ENCODE measurements at regions not wholly inside any gene's neighbourhood (a gene's known extent, or its start where the extent isn't known, plus 50 kb on each side); places are given as distances from the start of the nearest gene placed in this dataset.

DNA sequence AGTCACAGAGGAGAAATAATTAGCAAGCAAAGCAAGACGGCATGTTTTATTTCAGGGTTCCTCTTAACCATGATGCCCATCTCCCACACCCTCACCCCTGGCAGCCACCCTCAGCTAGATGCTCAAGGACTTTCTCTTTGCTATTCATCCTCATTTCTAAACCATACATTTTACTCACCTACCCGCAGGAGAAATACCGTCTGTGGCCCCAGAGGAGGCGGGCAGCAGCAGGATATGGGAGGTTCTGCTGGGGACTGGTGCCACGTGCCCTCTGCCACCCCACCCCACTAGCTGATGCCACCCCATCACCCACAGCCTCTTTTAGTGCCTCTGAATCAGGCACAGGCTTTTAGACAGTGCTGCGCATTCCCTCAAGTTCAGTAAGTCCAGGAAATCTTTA lies 168.7 kb upstream of the ITGB1 start:
- peak overlapping the region; percentile 88 to 96 (median 94) for H3K27ac Mint-ChIP-seq
- peaks cover 0 to 3% (median 0%) of the 10 kb centered on the region in 3 donors for H3K36me3 Mint-ChIP-seq
- peak overlapping the region; percentile 40 to 75 (median 67) for H3K4me3 Mint-ChIP-seq
- H3K9me3 Mint-ChIP-seq: no peaks in the 10 kb centered on the region
- peaks cover 40 to 54% of the 10 kb centered on the region in 2 donors for H3K4me1 Mint-ChIP-seq
- H3K27me3 Mint-ChIP-seq (ENCODE audit: low read depth in 3 of 3): peaks cover 0 to 4% (median 2%) of the 10 kb centered on the region in 3 donors
- DNase-seq: peak in 1 of 3 donors; percentile 44

DNA sequence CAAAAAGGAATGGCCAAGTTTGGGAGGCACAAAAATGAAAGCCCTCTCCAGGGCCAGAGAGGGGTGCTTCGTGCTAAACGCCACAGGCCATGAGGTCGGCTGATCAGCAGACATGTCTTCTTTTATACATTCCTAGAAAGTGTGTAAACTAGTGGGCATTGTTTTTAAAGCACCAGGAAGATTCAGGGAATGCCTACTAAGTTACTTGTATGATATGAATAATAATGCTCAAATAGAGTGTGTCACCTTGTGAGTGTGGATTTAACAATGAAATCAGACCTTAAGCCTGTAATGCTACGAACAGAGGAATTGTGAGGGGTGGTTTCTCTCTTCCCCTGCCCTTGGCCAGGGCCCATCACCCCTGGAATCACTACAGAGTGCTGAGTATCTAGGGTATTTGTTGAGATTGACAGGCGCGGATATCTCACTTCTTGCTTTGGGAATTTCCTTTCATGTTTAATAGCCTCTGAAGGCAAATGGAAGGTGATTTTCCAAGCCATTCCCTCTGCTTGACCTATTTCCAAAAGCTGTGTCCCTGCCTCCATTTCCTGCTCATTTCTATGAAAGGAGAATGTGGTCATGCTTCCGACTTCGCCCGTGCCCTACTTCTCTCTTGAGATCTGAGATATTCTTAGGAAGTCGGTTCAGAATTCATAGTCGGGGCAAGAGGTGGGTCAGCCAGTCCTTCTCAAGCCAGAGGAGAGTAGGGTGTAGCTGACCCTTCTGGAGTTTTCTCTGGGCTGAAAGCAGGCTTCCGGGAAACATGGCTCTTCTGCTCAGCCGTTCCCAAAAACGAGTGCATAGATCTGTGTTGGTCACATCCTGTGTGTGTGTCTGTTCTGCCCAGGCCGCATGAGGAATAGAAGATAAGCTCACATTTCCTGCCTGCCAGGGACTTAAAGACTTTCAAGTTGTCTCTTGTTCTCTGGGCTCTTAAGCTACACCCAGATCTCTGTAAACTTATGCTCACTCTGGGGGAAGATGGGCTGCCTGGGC lies 167.8 kb upstream of the ITGB1 start:
- peak overlapping the region; percentile 88 to 96 (median 94) for H3K27ac Mint-ChIP-seq
- H3K36me3 Mint-ChIP-seq: peaks cover 0 to 3% (median 0%) of the 10 kb centered on the region in 3 donors
- peak overlapping the region; percentile 58 to 75 (median 67) for H3K4me3 Mint-ChIP-seq
- no peaks in the 10 kb centered on the region for H3K9me3 Mint-ChIP-seq
- peaks cover 0 to 4% (median 2%) of the 10 kb centered on the region in 3 donors for H3K27me3 Mint-ChIP-seq (ENCODE audit: low read depth in 3 of 3)
- H3K4me1 Mint-ChIP-seq: peaks cover 44 to 63% of the 10 kb centered on the region in 2 donors
- peak in 1 of 3 donors; percentile 53 for DNase-seq

DNA sequence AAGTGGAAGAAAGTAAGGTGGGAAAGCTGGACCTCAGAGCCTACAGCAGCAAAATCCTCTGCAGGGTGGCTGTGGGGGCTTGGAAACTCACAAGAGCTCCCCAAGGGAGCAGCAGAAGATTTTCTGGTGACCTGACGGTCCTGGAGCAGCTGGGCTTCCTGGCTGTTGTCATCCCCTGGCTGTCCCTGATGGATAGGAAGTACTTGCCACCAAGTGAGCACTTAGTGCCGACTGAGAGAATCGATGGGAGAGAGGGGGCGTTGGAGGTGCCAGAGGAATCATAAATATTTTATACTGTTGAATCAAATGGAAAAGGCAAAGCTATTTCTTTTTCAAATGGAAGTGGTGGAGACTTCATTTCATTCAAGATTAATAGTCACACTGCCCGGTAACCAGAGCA lies 167.1 kb upstream of the ITGB1 start:
- H3K27ac Mint-ChIP-seq: peak overlapping the region; percentile 88 to 96 (median 94)
- peak overlapping the region in 1 of 5 donors; percentile 18 for H3K4me3 Mint-ChIP-seq
- no peaks in the 10 kb centered on the region for H3K9me3 Mint-ChIP-seq
- H3K36me3 Mint-ChIP-seq: peaks cover 0 to 3% (median 0%) of the 10 kb centered on the region in 3 donors
- H3K4me1 Mint-ChIP-seq: peaks cover 51 to 70% of the 10 kb centered on the region in 2 donors
- DNase-seq: no peak
- peaks cover 0 to 4% (median 2%) of the 10 kb centered on the region in 3 donors for H3K27me3 Mint-ChIP-seq (ENCODE audit: low read depth in 3 of 3)

DNA sequence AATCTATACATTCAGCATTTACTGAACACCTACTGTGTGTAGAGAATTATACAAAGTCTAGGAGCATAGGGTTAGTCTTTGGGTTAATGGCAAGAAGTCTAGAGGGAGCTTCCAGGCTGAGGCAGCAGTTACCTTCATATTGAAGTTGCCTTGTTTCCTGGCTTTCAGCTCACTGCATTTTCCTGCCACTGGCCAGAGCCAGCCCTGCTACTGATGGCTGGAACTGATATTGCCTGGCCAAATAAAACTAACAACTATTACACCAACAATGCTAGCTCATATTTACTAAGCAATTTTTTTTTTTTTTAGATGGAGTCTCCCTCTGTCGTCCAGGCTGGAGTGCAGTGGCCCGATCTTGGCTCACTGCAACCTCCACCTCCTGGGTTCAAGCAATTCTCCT lies 165.7 kb upstream of the ITGB1 start:
- no peak for DNase-seq
- peaks cover 0 to 2% (median 2%) of the 10 kb centered on the region in 3 donors for H3K27me3 Mint-ChIP-seq (ENCODE audit: low read depth in 3 of 3)
- peak overlapping the region in 1 of 6 donors; percentile 13 for H3K27ac Mint-ChIP-seq
- H3K4me3 Mint-ChIP-seq: no peak overlapping the region
- H3K9me3 Mint-ChIP-seq: no peaks in the 10 kb centered on the region
- peaks cover 62 to 80% of the 10 kb centered on the region in 2 donors for H3K4me1 Mint-ChIP-seq
- H3K36me3 Mint-ChIP-seq: peaks cover 0 to 3% (median 0%) of the 10 kb centered on the region in 3 donors

DNA sequence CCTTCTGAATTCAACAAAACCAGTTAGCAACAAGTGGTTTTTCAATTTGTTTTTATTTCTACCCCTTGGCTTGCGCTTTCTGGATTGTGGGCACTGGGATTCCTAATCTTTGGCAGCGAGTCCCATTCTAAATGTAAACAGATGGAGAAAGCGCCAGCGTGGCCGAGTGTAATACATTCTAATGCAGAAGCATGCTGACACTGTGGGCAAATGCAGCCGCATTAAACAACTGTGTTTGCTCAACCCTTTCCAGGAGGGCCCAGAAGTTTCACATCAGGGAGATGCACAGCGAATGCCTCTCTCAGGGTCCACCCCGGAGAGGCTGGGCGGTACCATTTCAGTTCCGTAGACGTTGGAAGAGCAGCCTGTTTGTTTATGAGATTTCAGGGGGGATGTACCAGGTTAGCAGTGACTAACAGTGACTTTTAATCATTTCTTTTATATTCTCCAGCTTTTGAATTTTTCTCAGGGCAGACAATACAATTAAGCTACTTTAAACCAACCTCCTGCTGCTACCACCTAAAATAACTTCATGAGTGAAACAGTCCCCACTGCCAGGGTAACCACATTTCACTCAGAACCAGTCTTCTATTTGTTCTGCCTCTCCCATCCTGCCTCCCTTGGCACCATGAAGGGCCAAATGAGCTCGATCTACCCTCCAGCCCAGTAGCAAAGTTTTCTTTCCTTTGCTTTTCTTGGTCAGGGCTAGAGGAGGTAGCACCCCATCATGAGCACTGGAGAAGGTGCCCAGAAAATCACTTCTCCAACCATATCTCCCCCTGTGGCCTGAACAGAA lies 164.2 kb upstream of the ITGB1 start:
- no peak for DNase-seq
- H3K27ac Mint-ChIP-seq: peak overlapping the region; percentile 10 to 71 (median 42)
- peaks cover 0 to 3% (median 0%) of the 10 kb centered on the region in 3 donors for H3K36me3 Mint-ChIP-seq
- H3K9me3 Mint-ChIP-seq: no peaks in the 10 kb centered on the region
- H3K4me1 Mint-ChIP-seq: peaks cover 72 to 87% of the 10 kb centered on the region in 2 donors
- no peak overlapping the region for H3K4me3 Mint-ChIP-seq
- H3K27me3 Mint-ChIP-seq (ENCODE audit: low read depth in 3 of 3): peaks cover 5 to 10% (median 7%) of the 10 kb centered on the region in 3 donors

DNA sequence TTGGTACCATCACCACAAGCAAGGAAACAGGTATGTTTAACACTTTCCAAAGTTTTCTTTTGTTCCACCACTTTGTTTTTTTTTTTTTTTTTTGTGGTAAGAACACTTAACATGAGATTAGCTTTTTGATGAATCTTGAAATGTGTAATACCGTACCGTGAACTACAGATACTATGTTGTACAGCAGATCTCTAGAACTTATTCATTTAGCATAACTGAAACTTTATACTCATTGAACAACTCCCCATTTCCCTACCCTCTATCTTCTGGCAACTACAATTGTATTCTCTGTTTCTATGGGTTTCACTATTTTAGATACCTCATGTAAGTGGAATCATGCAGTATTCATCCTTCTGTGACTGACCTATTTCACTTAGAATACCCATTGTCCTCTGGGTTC lies 162.7 kb upstream of the ITGB1 start:
- Mint-ChIP-seq H3K27ac (peak overlapping the region; percentile 40 to 79 (median 66)), H3K4me3 (peak overlapping the region in 1 of 5 donors; percentile 19), H3K9me3 (no peaks in the 10 kb centered on the region), H3K27me3 (ENCODE audit: low read depth in 3 of 3) (peaks cover 6 to 10% (median 7%) of the 10 kb centered on the region in 3 donors), H3K36me3 (peaks cover 0 to 3% (median 0%) of the 10 kb centered on the region in 3 donors), H3K4me1 (peaks cover 72 to 87% of the 10 kb centered on the region in 2 donors)
- DNase-seq: no peak

DNA sequence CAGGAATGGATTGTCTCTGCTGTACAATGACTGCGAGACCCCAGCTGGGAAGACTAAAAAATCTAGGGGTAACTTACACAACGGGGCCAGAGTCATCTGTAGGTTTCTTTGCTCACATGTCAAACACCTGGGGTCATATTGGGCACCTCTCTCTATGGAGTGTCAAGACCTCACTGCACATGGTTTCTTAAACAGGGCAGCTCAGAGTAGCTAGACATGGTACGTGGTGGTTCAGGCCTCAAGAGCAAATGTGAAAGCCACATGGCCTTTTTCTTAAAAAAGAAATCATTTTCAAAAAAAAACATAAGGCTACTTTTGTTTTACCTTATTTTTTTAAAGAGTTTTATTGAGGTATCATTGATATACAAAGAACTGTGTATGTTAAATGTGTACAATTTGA lies 162.2 kb upstream of the ITGB1 start:
- Mint-ChIP-seq H3K4me1 (peaks cover 72 to 87% of the 10 kb centered on the region in 2 donors), H3K36me3 (peaks cover 0 to 3% (median 0%) of the 10 kb centered on the region in 3 donors), H3K27ac (peak overlapping the region; percentile 65 to 98 (median 81)), H3K27me3 (ENCODE audit: low read depth in 3 of 3) (peaks cover 6 to 10% (median 7%) of the 10 kb centered on the region in 3 donors), H3K9me3 (no peaks in the 10 kb centered on the region), H3K4me3 (peak overlapping the region in 1 of 5 donors; percentile 47)
- peak in 1 of 3 donors; percentile 25 for DNase-seq

DNA sequence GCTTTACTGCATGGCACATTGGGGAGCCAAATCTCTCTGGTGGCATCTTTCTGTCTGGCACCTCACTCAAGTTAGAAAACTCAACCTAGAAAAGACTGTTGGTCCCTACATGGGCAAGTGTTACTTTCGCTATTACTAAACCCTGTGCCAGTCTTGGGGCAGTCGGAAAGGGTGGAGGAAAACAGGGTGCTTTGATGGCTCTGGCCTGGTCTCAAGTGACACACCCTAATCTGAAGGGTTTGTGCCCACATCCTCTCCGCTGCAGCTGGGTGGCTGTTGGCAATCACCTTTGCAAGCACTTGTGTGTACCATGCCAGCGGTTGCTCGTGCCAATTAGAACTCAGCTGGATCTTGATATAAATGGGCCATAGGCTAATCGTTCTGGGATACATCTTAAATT lies 159.8 kb upstream of the ITGB1 start:
- H3K36me3 Mint-ChIP-seq: no peaks in the 10 kb centered on the region
- peaks cover 87 to 100% of the 10 kb centered on the region in 2 donors for H3K4me1 Mint-ChIP-seq
- H3K27ac Mint-ChIP-seq: peak overlapping the region; percentile 85 to 98 (median 95)
- H3K4me3 Mint-ChIP-seq: peak overlapping the region; percentile 45 to 85 (median 56)
- H3K9me3 Mint-ChIP-seq: no peaks in the 10 kb centered on the region
- DNase-seq: peak; percentile 78 to 87 (median 78)
- peaks cover 5 to 8% (median 6%) of the 10 kb centered on the region in 3 donors for H3K27me3 Mint-ChIP-seq (ENCODE audit: low read depth in 3 of 3)

DNA sequence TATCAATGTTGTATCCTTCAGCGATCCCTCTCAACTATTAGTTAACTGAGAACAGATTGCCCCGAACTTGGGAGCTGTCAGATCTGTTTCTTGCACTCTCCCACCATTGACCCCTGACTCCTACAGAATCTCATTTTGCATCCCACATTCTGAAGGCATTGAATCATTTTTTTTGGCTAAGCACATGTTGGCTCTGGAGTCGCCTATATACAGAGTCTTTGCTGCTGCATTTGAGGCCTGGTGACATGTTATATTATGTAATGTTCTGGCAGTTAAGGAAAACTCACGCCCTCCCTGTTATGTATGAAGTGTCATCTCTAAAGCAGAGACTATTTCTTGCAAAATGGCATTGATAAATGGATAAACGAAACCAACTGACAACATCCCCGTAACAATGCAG lies 159.2 kb upstream of the ITGB1 start:
- H3K9me3 Mint-ChIP-seq: no peaks in the 10 kb centered on the region
- peaks cover 5 to 8% (median 6%) of the 10 kb centered on the region in 3 donors for H3K27me3 Mint-ChIP-seq (ENCODE audit: low read depth in 3 of 3)
- H3K4me3 Mint-ChIP-seq: peak overlapping the region; percentile 45 to 85 (median 56)
- no peaks in the 10 kb centered on the region for H3K36me3 Mint-ChIP-seq
- peak overlapping the region; percentile 85 to 98 (median 95) for H3K27ac Mint-ChIP-seq
- peaks cover 87 to 100% of the 10 kb centered on the region in 2 donors for H3K4me1 Mint-ChIP-seq
- DNase-seq: no peak

DNA sequence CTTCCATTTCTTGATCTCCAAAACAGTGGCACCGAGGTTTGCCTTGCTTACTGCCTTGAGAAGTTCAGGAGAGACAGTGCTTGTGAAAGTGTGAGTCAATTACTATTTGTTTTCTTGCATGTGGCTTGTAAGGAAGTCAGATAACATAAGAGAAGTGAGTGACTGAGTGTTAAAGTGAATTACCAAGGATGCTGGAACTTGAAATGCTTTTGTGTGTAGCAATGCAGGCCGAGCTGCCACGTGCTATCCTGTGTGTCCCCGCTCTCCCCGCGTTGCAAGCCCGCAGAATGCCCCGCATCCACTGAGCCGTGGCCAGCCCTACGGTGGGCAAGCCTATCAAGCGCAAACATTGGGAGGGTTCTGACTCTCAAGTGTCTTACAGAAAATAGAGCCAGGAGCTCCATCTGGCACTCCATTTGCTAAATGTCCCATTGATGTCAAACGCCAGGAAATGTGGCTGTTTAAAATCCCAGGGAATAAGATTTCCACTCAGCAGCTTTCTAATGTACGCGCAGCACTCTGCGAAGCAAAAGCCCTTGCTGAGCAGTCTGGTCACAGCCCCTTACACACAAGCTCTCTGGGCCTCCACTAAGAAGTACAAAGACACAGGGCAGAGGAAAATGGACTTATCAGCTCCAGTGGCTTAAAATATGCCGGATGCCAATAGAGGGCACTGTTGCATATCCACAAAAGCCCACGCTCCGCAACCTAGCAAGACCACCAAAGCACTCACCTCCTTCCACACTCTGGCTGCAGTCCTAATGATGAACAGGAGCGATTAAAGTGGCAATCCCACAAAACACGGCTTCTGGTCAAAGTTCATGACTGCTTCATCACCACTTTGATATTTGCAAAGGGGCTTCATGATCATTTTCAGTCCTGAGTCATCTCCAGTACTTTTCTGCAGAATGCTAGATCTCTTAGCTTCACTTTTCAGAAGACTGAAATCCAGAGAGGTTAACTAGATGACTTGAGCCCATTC lies 158.0 kb upstream of the ITGB1 start:
- peak in 1 of 3 donors; percentile 34 for DNase-seq
- Mint-ChIP-seq H3K9me3 (no peaks in the 10 kb centered on the region), H3K27me3 (ENCODE audit: low read depth in 3 of 3) (peaks cover 5 to 8% (median 6%) of the 10 kb centered on the region in 3 donors), H3K36me3 (no peaks in the 10 kb centered on the region), H3K27ac (peak overlapping the region; percentile 34 to 98 (median 93)), H3K4me3 (peak overlapping the region; percentile 14 to 70 (median 38)), H3K4me1 (peaks cover 91 to 100% of the 10 kb centered on the region in 2 donors)

DNA sequence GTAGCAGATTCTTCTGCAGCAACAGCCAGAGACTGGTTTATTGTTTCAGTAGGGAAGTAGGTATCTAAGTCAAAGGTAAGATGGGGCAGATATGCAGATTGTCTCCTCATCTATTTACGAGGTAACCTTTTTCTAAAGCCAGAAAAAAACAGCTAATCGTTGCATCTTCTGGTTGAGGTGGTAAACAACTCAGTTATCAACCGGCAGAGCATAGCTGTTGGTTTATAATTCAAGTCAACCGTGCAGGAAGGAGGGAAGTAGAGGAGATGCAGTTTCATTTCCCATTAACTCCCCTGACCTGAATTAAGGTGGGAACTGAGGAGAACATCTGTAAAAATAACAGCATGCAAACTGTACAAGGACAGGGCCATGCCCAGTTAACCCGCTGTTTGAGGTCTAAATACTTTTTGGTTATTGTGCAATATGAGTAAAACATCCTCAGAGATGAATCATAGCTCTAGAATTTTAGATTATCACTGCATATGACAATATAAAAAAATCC lies 156.5 kb upstream of the ITGB1 start:
- no peaks in the 10 kb centered on the region for H3K9me3 Mint-ChIP-seq
- peak overlapping the region; percentile 3 to 75 (median 18) for H3K4me3 Mint-ChIP-seq
- no peaks in the 10 kb centered on the region for H3K36me3 Mint-ChIP-seq
- H3K27me3 Mint-ChIP-seq (ENCODE audit: low read depth in 3 of 3): peaks cover 6 to 13% (median 10%) of the 10 kb centered on the region in 3 donors
- peaks cover 91 to 100% of the 10 kb centered on the region in 2 donors for H3K4me1 Mint-ChIP-seq
- H3K27ac Mint-ChIP-seq: peak overlapping the region; percentile 18 to 96 (median 84)
- DNase-seq: peak in 1 of 3 donors; percentile 25

DNA sequence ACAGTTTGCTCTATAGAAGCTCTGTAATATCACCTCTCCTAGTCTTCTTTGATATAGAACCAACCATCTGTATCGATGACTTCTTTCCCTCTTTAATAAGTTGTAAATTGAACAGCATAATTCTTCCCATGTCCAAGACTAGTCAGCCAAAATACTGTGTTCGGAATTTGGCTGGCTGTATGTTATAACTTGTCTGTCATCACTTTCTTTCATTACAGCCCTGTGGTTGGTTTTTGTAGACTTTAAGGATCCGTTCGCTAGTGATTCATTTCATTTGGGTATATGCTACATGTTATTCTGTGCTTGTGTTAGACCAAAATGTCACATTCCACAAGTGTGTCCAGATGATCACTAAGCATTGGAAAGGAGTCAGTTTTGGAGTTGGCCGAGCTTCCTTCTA lies 155.4 kb upstream of the ITGB1 start:
- Mint-ChIP-seq H3K4me1 (peaks cover 93 to 100% of the 10 kb centered on the region in 2 donors), H3K27me3 (ENCODE audit: low read depth in 3 of 3) (peaks cover 6 to 13% (median 10%) of the 10 kb centered on the region in 3 donors), H3K9me3 (no peaks in the 10 kb centered on the region), H3K27ac (peak overlapping the region in 4 of 6 donors; percentile 62 to 96 (median 84)), H3K36me3 (no peaks in the 10 kb centered on the region), H3K4me3 (peak overlapping the region in 2 of 5 donors; percentile 2 to 71)
- DNase-seq: no peak
